ENCODE measurements at regions not wholly inside any gene's neighbourhood (a gene's known extent, or its start where the extent isn't known, plus 50 kb on each side); places are given as distances from the start of the nearest gene placed in this dataset.

DNA sequence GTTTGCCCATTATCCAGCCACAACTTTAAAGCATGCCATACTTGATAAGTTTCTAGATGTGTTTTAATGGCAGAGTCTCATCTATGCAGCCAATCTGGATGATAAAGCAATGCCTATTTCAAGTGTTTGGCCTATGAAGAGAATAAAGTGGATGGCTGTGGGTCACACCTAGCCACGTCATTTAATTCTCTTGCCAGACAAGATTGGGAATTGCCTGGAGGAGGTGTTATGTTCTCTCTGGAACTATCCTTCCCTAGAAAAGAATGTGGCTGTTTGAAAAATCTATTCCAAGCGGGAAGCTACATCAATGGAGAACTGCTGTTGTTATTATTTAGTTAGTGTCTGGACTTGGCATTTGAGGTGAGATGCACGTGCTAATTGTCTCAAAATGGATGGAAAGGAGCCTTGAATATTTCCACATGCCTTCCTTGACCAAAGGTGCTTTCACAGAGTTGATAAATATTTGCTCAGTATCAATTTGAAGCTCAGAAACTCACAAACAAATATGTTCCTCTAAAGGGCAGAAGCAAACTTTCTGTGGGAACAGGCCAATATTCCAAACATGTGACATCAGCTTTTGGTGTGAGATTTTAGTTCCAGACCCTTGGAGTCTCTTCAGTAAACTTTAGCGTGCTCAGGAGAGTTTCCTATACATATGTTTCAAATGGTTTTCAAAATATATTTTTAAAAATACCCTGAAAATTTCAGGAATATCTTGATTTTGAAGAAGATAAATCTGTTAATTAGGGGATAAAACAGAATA lies 510.6 kb upstream of the SGO1 start:
- Histone ChIP-seq H3K9ac (ENCODE audit: control insufficient read depth, insufficient read depth, low read length) (no peak overlapping the region), H3K4me3 (no peak overlapping the region), H4K20me1 (ENCODE audit: control insufficient read depth, insufficient read depth) (no peaks in the 10 kb centered on the region), H3K9me3 (replicated peaks; ENCODE audit: control insufficient read depth, insufficient read depth, low read length) (no peaks in the 10 kb centered on the region), H3K27me3 (replicated peaks in 1 of 2; ENCODE audit: control insufficient read depth in 2 of 2, insufficient read depth in 2 of 2, low read length in 1 of 2) (no peaks in the 10 kb centered on the region), H3K4me1 (ENCODE audit: control insufficient read depth, insufficient read depth, low read length) (no peaks in the 10 kb centered on the region), H3K36me3 (ENCODE audit: control insufficient read depth in 2 of 2, insufficient read depth in 2 of 2, low read length in 1 of 2) (no peaks in the 10 kb centered on the region), H2AFZ (ENCODE audit: control insufficient read depth, low read depth, low read length) (no peak overlapping the region), H3K27ac (ENCODE audit: control insufficient read depth, insufficient read depth) (no peak overlapping the region), H3K79me2 (ENCODE audit: control insufficient read depth, insufficient read depth, low read length) (no peaks in the 10 kb centered on the region), H3K4me2 (ENCODE audit: control insufficient read depth, insufficient read depth) (no peak overlapping the region)
- ATAC-seq: no peak
- TF ChIP-seq, protein P1, sequence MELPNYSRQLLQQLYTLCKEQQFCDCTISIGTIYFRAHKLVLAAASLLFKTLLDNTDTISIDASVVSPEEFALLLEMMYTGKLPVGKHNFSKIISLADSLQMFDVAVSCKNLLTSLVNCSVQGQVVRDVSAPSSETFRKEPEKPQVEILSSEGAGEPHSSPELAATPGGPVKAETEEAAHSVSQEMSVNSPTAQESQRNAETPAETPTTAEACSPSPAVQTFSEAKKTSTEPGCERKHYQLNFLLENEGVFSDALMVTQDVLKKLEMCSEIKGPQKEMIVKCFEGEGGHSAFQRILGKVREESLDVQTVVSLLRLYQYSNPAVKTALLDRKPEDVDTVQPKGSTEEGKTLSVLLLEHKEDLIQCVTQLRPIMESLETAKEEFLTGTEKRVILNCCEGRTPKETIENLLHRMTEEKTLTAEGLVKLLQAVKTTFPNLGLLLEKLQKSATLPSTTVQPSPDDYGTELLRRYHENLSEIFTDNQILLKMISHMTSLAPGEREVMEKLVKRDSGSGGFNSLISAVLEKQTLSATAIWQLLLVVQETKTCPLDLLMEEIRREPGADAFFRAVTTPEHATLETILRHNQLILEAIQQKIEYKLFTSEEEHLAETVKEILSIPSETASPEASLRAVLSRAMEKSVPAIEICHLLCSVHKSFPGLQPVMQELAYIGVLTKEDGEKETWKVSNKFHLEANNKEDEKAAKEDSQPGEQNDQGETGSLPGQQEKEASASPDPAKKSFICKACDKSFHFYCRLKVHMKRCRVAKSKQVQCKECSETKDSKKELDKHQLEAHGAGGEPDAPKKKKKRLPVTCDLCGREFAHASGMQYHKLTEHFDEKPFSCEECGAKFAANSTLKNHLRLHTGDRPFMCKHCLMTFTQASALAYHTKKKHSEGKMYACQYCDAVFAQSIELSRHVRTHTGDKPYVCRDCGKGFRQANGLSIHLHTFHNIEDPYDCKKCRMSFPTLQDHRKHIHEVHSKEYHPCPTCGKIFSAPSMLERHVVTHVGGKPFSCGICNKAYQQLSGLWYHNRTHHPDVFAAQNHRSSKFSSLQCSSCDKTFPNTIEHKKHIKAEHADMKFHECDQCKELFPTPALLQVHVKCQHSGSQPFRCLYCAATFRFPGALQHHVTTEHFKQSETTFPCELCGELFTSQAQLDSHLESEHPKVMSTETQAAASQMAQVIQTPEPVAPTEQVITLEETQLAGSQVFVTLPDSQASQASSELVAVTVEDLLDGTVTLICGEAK (IDR thresholded peaks at IDR 0.05; ENCODE audit: borderline replicate concordance): no peak
- TF ChIP-seq ZNF217 (IDR thresholded peaks at IDR 0.05) (no peak), MEF2B (IDR thresholded peaks at IDR 0.05; ENCODE audit: partially characterized antibody, poor library complexity, severe bottlenecking) (no peak), DPF2 (IDR thresholded peaks at IDR 0.05) (no peak), BCL11A (IDR thresholded peaks at IDR 0.05; ENCODE audit: low read depth, low read length) (no peak)
- no TSS peak for BruUV-seq (replicated peaks)
- CTCF ChIA-PET: no interaction called here
- 23% methylated on average over 4 of the region's 4 CpGs for WGBS (ENCODE audit: insufficient coverage, insufficient replicate concordance, low lambda C conversion rate, missing lambda C conversion rate)
- FAIRE-seq: no peak
- RAD21 ChIA-PET (ENCODE audit: unreplicated experiment): no interaction called here
- intact Hi-C loops (cut with micrococcal nuclease; ENCODE audit: unreplicated experiment) (no loop called here), in situ Hi-C loops (cut with MboI) (no loop called here)
- SMC1A ChIA-PET (ENCODE audit: uncharacterized antibody, unreplicated experiment): no interaction called here
- no peak for DNase-seq (ENCODE audit: low read depth, low spot score)
- POLR2A ChIA-PET: no interaction called here
